Neural progenitor cell (in vitro differentiated cells): ENCODE measurements at regions not wholly inside any gene's neighbourhood (a gene's known extent, or its start where the extent isn't known, plus 50 kb on each side); places are given as distances from the start of the nearest gene placed in this dataset.
A peak's percentile ranks its signal among the peaks of the same experiment; 100 is the strongest.

Source experiments
- DNase-seq: peaks from one replicate; pipeline ENCODE4 v3.0.0-alpha.2; 2016; ENCODE audit warnings: low spot score
- H2AFZ ChIP-seq: fragments of 200-600 bp; sonication (generic); replicated peaks from 2 replicates; pipeline ENCODE4 v1.6.1; 2016; ENCODE audit warnings: antibody characterized with exemption
- H3F3A ChIP-seq: fragments of 200-600 bp; sonication (generic); 2 replicates; pipeline ENCODE4 v1.6.1; 2016; ENCODE audit warnings: antibody characterized with exemption, low read depth
- H3K27ac ChIP-seq: fragments of 200-600 bp; sonication (generic); 2 replicates; pipeline ENCODE4 v1.5.1; 2016; ENCODE audit warnings: mild to moderate bottlenecking
- H3K27me3 ChIP-seq: fragments of 200-600 bp; sonication (generic); 2 replicates; pipeline ENCODE4 v1.6.1; 2016; ENCODE audit warnings: mild to moderate bottlenecking, moderate library complexity
- H3K36me3 ChIP-seq: fragments of 200-600 bp; sonication (generic); 2 replicates; pipeline ENCODE4 v1.5.1; 2016
- H3K4me1 ChIP-seq: fragments of 200-600 bp; sonication (generic); 2 replicates; pipeline ENCODE4 v1.6.1; 2016; ENCODE audit warnings: mixed run types
- H3K4me2 ChIP-seq: fragments of 200-600 bp; sonication (generic); 2 replicates; pipeline ENCODE4 v1.6.1; 2016
- H3K4me3 ChIP-seq: fragments of 200-600 bp; sonication (generic); 2 replicates; pipeline ENCODE4 v1.5.1; 2016
- H3K79me2 ChIP-seq: fragments of 200-600 bp; sonication (generic); 2 replicates; pipeline ENCODE4 v1.6.1; 2016; ENCODE audit warnings: low read depth
- H3K9ac ChIP-seq: fragments of 200-600 bp; sonication (generic); 2 replicates; pipeline ENCODE4 v1.6.1; 2016
- H3K9me3 ChIP-seq: fragments of 200-600 bp; sonication (generic); 2 replicates; pipeline ENCODE4 v1.5.1; 2016; ENCODE audit warnings: low read depth
- H4K20me1 ChIP-seq: fragments of 200-600 bp; sonication (generic); 2 replicates; pipeline ENCODE4 v1.6.1; 2016; ENCODE audit warnings: low read depth
- H3K27ac Mint-ChIP-seq: 3 replicates; pipeline ENCODE4 v1.8.0; 2021; ENCODE audit warnings: mixed read lengths
- H3K27me3 Mint-ChIP-seq: 2 replicates; pipeline ENCODE4 v1.8.0; 2022; ENCODE audit warnings: low read depth, mild to moderate bottlenecking, inconsistent platforms, moderate library complexity, mixed read lengths; ENCODE audit not compliant: insufficient read depth
- H3K36me3 Mint-ChIP-seq: 3 replicates; pipeline ENCODE4 v1.8.0; 2021; ENCODE audit warnings: mixed read lengths
- H3K4me1 Mint-ChIP-seq: 3 replicates; pipeline ENCODE4 v1.8.0; 2021; ENCODE audit warnings: mixed read lengths
- H3K4me3 Mint-ChIP-seq: 3 replicates; pipeline ENCODE4 v1.8.0; 2021; ENCODE audit warnings: mild to moderate bottlenecking, moderate library complexity, mixed read lengths
- H3K9me3 Mint-ChIP-seq: 3 replicates; pipeline ENCODE4 v1.8.0; 2020; ENCODE audit warnings: mixed read lengths
- CTCF ChIP-seq: fragments of 200-600 bp; sonication (generic); IDR thresholded peaks from 2 replicates; pipeline ENCODE4 v1.5.1; 2017; ENCODE audit warnings: antibody characterized with exemption, mild to moderate bottlenecking
- EZH2 ChIP-seq: fragments of 200-600 bp; sonication (generic); IDR thresholded peaks from 2 replicates; pipeline ENCODE4 v1.6.1; 2017; ENCODE audit warnings: antibody characterized with exemption, mild to moderate bottlenecking, moderate library complexity
- EZH2phosphoT487 ChIP-seq: fragments of 200-600 bp; sonication (generic); IDR thresholded peaks from 2 replicates; pipeline ENCODE4 v1.6.1; 2017; ENCODE audit warnings: antibody characterized with exemption

DNA sequence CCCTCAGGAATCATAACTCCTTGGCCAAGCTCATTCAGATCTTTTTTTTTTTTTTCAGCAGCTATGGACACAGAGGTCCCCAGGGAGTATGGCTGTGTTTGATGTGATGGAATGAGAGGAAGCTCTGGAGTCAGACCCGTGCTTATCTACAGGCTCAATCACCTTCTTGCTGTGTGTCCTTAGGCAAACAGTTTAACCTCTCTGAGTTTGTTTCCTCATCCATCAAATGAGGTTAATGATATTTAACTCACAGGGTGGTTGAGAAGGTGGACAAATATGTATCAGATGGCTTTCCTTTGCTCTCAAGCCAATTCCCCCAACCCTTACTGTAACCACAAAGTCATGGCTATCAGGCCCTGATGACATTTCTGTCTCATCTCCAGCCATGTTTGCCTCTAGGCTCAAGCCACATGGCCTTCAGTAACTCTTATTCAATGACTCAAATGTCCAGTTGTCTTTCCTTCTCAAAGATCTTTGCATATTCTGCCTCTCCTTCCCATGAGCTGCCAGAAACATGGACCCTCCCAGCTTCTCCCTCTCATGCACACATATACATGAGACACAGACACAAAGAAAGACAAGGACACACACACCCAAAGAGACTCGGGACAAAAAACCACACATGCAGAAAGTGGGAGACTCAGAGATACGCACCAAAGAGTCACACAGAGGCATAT, 303.5 kb upstream of the KAZN start:
- DNase-seq: no peak
- H3K79me2 ChIP-seq: no peaks in the 10 kb centered on the region
- Mint-ChIP-seq H3K27me3 (peaks cover 2% of the 10 kb centered on the region), H3K4me3 (no peak overlapping the region), H3K4me1 (peaks cover 20% of the 10 kb centered on the region), H3K36me3 (no peaks in the 10 kb centered on the region), H3K27ac (peak overlapping the region; percentile 15), H3K9me3 (peaks cover 2% of the 10 kb centered on the region)
- TF ChIP-seq EZH2 (no peak), CTCF (no peak), EZH2phosphoT487 (no peak)
- H3K4me1 ChIP-seq: peaks cover 23% of the 10 kb centered on the region
- no peak overlapping the region for H3K27ac ChIP-seq
- H4K20me1 ChIP-seq: no peaks in the 10 kb centered on the region
- H3F3A ChIP-seq: peaks cover 6% of the 10 kb centered on the region
- no peaks in the 10 kb centered on the region for H3K27me3 ChIP-seq
- H3K4me3 ChIP-seq: no peak overlapping the region
- H3K9ac ChIP-seq: no peak overlapping the region
- H3K36me3 ChIP-seq: no peaks in the 10 kb centered on the region
- no peak overlapping the region for H2AFZ ChIP-seq
- H3K9me3 ChIP-seq: no peaks in the 10 kb centered on the region
- H3K4me2 ChIP-seq: no peak overlapping the region

GRCh38 chr1:14296795-14297194, 301.7 kb upstream of the KAZN start:
- Histone ChIP-seq H3K9me3 (no peaks in the 10 kb centered on the region), H3K9ac (no peak overlapping the region), H2AFZ (no peak overlapping the region), H3K27me3 (no peaks in the 10 kb centered on the region), H3K79me2 (no peaks in the 10 kb centered on the region), H3K4me1 (peaks cover 9% of the 10 kb centered on the region), H3K36me3 (no peaks in the 10 kb centered on the region), H3K4me3 (no peak overlapping the region), H3K27ac (no peak overlapping the region), H3K4me2 (no peak overlapping the region), H3F3A (no peaks in the 10 kb centered on the region), H4K20me1 (no peaks in the 10 kb centered on the region)
- Mint-ChIP-seq H3K9me3 (no peaks in the 10 kb centered on the region), H3K4me3 (no peak overlapping the region), H3K36me3 (no peaks in the 10 kb centered on the region), H3K4me1 (peaks cover 14% of the 10 kb centered on the region), H3K27ac (no peak overlapping the region), H3K27me3 (peaks cover 2% of the 10 kb centered on the region)
- no peak for TF ChIP-seq EZH2phosphoT487
- TF ChIP-seq CTCF: no peak
- TF ChIP-seq EZH2: no peak
- no peak for DNase-seq

DNA sequence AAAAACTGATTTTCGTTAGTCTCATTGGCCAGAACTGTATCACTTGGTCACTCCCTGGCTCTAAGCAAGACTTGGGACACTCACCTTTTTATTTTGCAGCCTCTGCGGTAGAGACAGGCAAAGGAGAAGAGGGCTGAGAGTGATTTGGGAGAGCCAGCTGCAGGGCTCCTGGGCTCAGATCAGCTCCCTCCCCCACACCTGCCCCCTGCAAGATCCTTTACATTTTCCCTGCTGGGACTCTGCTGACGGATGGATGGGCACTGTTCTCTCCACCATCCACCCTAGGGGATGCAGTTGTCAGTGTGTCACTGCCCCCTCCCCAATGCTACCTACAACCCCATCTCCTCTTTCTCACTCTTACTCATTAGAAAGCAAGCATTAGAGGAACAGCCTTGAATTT, 301.1 kb upstream of the KAZN start:
- Histone ChIP-seq H4K20me1 (no peaks in the 10 kb centered on the region), H3K27ac (no peak overlapping the region), H3K4me1 (peaks cover 5% of the 10 kb centered on the region), H3K27me3 (no peaks in the 10 kb centered on the region), H2AFZ (no peak overlapping the region), H3K9ac (no peak overlapping the region), H3K4me2 (no peak overlapping the region), H3K36me3 (no peaks in the 10 kb centered on the region), H3F3A (no peaks in the 10 kb centered on the region), H3K79me2 (no peaks in the 10 kb centered on the region), H3K4me3 (no peak overlapping the region), H3K9me3 (no peaks in the 10 kb centered on the region)
- DNase-seq: no peak
- H3K4me1 Mint-ChIP-seq: peaks cover 9% of the 10 kb centered on the region
- TF ChIP-seq EZH2phosphoT487: no peak
- TF ChIP-seq CTCF: no peak
- TF ChIP-seq EZH2: no peak
- H3K27ac Mint-ChIP-seq: no peak overlapping the region
- no peak overlapping the region for H3K4me3 Mint-ChIP-seq
- peaks cover 2% of the 10 kb centered on the region for H3K9me3 Mint-ChIP-seq
- H3K27me3 Mint-ChIP-seq: peaks cover 2% of the 10 kb centered on the region
- H3K36me3 Mint-ChIP-seq: no peaks in the 10 kb centered on the region
